ENCODE measurements at regions not wholly inside any gene's neighbourhood (a gene's known extent, or its start where the extent isn't known, plus 50 kb on each side); places are given as distances from the start of the nearest gene placed in this dataset.
A peak's percentile ranks its signal among the peaks of the same experiment; 100 is the strongest.
"Not testable (repeated sequence)": the region's sequence is repeated elsewhere in the genome, so short reads cannot be mapped to it uniquely, and the experiment has no call there.

DNA sequence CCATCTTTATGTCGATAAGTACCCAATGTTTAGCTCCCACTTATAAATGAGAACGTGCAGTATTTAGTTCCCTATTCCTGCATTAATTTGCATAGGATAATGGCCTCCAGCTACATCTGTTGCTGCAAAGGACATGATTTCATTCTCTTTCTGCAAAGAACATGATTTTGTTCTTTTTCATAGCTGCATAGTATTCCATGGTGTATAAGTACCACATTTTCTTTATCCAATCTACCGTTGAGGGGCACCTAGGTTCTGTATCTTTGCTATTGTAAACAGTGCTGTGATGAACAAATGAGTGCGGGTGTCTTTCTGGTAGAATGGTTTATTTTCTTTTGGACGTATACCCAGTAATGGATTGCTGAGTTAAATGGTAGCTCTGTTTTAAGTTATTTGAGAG is 63.0 kb downstream of the HLX start:
- no peak for DNase-seq (ENCODE audit: low spot score)

DNA sequence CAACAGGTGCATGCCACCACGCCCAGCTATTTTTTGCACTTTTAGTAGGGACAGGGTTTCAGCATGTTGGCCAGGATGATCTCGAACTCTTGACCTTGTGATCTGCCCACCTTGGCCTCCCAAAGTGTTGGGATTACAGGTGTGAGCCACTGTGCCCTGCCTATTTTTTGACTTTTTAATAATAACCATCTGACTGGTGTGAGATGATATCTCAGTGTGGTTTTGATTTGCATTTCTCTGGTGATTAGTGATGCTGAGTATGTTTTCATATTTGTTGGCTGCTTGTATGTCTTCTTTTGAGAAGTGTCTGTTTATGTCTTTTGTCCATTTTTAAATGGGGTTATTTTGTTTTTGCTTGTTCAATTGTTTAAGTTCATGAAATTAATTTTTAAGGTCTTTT is 63.7 kb downstream of the HLX start:
- DNase-seq (ENCODE audit: low spot score) = not testable (repeated sequence)

DNA sequence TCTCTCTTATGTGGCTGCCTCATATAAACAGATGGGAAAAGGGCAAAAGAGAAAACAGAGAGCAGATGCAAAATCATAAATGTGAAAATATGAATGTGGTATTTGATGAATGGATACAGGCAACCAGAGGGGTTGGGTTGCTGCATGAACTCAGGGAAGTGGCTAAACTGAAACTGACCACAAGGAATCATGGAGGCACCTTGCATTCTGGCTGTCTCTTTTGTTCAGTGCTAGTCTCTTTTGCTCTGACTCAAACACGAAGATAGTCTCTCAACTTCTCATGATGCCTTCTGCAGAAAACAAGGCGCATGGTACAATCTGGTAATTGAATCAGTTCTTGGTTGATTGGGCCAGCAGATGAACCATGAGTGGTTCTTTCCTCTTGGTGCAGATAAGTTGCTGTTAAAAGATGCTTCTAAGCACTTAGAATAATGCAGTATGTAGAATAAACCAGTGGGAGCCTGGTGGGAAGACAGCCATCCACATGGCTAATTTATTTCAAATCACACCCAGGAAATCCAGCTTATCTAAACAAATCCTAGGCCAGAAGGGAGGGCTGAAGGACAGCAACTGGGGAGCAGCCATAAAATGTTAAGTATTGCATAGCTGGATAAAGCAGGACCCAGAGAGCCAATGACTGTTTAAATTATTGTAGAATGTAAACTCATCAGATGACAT is 64.2 kb downstream of the HLX start:
- DNase-seq (ENCODE audit: low spot score) = no peak

- DNase-seq (ENCODE audit: low spot score) = no peak
These were observed 71.3 kb downstream of the HLX start for GRCh38 chr1:220950576-220950975.

DNA sequence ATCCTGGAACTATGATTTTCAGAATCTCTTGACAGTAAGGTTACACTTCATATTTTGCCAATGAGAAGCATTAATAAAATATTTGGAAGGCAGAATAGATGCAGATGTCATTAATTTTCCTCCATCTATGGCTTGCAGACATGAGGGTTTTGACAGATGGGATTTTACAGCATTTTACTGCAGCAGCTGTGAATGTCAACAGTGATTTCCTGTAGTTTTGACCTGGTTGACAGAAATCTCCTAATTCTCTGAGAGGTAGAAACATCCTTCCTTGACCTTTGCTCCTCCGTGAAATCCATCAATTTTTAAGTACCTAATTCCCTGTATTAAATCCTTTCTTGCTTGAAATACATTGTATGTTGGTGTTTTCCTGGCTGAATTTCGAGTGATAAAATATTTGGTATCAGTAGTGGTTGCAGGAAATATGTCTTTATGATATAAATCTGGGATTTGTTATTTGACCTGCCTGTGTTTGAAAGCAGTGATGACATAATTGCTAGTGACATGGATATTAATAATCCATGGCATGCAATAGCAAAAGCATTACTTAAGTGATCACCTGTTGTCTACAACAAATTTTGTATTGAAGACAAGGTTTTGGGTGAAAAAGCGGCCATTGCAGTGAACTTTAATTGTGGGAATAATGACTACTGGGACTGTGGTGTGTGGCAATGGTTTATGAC is 73.9 kb downstream of the HLX start:
- DNase-seq (ENCODE audit: low spot score) = no peak

DNA sequence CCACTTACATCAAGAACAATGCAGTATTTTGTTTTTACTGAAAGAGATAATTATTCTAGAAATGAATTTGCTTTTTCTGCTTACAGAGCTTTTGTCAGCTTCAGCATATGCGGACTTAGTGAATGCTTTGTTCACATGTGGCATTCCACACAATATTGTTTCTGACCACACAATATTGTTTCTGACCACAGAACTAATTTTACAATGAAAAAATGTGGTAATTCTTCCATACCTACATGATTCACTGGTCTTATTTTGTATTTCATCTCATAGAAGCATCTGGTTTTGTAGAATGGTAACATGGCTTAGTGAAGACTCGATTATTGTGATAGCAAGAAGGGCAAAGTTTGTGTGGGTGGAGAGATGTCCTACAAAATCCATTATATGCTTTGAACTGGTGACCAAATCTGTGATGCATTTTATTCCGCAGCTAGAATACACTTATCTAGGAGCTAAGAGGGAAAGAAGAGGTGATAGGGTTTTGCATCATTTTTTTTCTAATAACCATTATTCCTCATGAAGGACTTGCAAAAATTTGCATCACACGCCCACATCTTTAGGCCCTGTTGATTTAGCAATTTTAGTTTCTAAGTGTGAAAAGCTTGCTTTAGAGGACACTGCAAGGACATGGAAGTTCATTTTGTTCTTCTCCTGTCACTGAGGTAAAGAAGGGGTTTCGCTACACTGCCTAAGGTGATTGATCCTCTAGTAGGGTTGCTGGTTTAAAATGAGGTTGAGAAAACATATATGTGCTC is 75.3 kb downstream of the HLX start:
- no peak for DNase-seq (ENCODE audit: low spot score)

- no peak for DNase-seq (ENCODE audit: low spot score)
These were observed 75.9 kb downstream of the HLX start for GRCh38 chr1:220955116-220955515.

DNA sequence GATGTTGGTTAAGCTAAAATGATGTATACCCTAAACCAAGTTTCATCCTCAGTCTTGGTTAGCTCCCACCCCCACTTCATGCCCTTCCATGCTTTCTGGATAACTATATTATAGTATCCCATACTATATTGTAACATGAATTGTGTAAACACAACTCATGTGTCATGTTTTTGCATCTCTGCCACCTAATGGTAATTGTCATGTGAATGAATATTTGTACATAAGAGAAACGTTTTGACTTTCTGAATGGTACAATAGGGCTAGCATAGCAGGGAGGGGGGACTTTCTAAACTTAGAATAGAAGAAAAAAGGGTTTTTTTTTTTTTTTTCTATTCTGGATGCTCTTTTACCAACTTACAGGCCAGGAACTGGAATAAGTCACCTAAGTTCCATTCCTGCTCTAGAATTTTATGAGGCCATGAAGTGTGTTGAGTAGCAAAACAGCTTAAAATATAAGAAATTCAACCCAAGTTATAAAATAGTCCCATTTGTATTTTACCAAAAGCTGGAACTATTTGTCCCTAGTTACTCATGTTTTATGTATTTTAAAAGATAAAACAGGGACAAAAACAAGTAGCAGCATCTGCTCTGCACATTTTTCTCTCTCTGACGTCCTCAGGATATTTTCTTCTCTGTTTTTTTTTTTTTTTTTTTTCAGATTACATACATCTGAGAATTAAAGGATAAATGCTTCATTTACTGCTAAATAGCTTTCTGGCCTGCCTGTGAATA is 77.4 kb downstream of the HLX start:
- no peak for DNase-seq (ENCODE audit: low spot score)

GRCh38 chr1:220957233-220957605 is 78.0 kb downstream of the HLX start:
- DNase-seq (ENCODE audit: low spot score) = peak; percentile 60

DNA sequence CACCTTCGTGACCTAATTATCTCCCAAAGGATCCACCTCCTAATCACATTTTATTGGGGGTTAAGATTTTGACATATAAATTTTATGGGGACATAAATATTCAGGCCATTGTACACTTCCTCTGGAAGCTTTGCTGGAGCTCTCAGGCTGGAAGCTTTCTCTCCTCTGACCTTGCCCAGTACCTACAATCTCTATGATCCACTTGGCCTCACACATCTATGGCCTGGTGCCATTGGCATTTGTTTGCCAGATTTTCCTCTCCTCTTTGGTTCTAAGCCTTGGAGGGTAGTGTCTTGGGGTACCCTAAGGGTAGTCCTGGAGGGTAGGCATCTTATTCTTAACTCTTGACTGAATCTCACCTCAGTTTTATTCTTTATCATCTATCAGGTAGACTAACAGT is 79.0 kb downstream of the HLX start:
- no peak for DNase-seq (ENCODE audit: low spot score)

DNA sequence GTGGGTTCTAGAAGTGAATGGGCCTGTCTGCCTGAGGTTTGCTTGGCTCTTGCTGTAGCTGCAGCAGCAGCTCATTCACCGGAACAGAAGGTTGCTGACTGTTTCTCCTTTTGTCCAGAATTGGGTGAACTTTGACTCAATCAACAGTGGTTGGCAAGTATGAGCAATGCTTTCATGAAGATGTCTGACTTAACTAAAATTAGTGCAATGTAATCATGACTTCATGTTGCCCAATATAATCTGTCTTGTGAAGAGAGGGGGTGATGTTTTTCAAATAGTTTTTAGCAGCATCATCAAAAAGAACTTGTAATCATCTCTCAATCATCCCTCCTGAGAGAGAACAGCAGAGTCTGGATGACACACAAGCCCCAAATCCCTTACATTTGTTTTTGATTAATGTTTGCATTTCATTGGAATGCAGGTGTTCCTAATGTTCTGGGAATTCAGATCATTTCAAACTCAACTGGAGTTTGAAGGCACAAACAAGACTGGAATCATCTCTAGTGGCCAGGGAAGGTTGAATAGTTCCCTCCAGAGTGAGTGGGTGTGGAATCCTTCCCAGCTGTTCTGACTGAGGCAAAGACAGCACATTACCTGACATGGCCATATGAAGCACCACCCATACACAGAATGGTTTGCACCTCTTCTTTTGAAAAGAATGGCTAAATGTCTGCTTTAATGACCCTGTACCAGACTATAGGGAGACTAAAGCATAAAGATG is 82.9 kb downstream of the HLX start:
- DNase-seq (ENCODE audit: low spot score) = peak; percentile 57

DNA sequence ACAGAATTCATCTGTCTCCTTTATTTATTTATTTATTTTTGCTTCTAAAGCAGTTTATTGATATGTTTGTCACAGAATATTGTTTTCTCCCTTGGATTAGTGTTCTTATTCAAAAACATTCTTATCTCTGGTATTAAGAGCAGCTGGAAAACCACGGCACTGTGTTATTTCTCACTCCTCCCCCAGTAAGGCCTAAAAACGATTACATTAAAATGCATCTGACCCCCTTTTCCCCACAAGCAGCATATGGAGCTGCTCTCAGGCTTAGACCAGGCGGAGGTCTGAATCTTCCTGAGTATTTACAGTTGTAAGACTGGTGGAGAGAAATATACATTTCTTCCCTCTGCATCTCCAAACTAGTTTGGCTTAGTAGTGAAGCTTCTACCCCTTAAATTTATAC is 86.8 kb downstream of the HLX start:
- DNase-seq (ENCODE audit: low spot score) = no peak

- DNase-seq (ENCODE audit: low spot score) = no peak
These were observed 87.2 kb downstream of the HLX start for GRCh38 chr1:220966473-220966872.

GRCh38 chr1:220966881-220967611 is 87.8 kb downstream of the HLX start:
- no peak for DNase-seq (ENCODE audit: low spot score)

GRCh38 chr1:220967911-220968310 is 88.7 kb downstream of the HLX start:
- no peak for DNase-seq (ENCODE audit: low spot score)

- DNase-seq (ENCODE audit: low spot score) = not testable (repeated sequence)
These were observed 90.0 kb downstream of the HLX start for GRCh38 chr1:220969281-220969680.

GRCh38 chr1:220970311-220970710 is 91.1 kb downstream of the HLX start:
- DNase-seq (ENCODE audit: low spot score) = no peak

DNA sequence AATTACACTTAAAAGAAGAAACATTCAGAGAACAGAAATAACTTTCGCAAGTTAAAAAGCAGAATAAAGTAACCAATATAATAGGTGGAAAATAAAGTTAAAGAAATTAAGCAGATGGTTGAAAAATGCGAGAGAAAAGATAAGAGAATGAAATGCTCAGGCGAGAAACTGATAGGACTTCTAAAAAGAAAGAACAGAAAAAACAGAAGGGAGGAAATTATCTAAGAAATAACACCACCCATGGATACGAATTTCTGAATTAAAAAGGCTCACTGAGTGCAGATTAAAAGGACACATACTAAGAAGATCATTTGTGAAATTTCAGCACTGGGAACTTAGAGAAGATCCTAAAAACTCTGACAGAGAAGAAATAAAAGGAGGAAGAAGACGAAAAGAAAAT is 92.0 kb downstream of the HLX start:
- DNase-seq (ENCODE audit: low spot score) = no peak

DNA sequence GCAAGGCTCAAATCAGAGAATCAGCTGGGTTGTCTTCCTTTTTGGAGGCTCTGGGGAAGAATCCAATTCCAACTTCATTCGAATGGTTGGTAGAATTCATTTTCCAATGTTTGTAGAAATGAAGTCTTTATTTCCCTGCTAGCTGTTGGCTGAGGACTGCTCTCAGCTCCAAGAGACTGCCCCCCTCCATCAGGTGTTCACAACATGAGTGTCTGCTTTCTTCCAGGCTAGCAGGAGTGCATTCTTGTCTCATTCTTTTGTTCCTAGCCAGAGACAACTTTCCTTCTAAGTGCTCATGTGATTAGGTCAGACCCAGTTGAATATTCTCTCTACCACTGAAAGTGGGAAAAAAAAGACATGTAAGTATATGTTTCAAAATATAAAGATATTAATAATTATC is 95.2 kb downstream of the HLX start:
- DNase-seq (ENCODE audit: low spot score) = no peak

GRCh38 chr1:220976390-220976789 is 97.1 kb downstream of the HLX start:
- peak; percentile 1 for DNase-seq (ENCODE audit: low spot score)

DNA sequence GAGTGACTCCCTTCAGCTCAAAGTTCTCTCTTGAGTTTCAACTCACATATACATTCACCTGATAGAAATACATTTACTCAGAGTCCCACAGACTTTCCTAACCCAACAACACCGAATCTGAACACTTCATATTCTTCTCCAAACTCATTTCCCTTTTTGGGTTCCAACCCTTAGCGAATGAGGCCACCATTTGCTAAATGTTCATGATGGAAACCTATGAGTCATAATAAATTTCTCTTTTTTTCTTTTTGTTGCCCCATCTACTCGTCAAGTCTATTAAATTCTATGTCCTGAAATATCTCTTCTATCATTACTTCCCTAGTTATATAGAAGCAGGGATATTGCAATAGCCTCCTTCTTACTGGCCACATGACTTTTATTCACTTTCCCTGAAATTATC is 100.1 kb downstream of the HLX start:
- no peak for DNase-seq (ENCODE audit: low spot score)

Measured in RKO (cell line).